Sciatic nerve (tissue), 2 donors: ENCODE measurements at regions not wholly inside any gene's neighbourhood (a gene's known extent, or its start where the extent isn't known, plus 50 kb on each side); places are given as distances from the start of the nearest gene placed in this dataset.

Source experiments
- ATAC-seq: fragments of 200-7000 bp; cut with Tn5 transposase; one replicate; pipeline ENCODE4 v1.9.1; 2020; ENCODE audit warnings: mild to moderate bottlenecking, moderate library complexity
- DNase-seq: peaks from one replicate; pipeline ENCODE4 v3.0.0-alpha.2; 2020; ENCODE audit warnings: low spot score
- intact Hi-C: fragments of 100-400 bp; cut with DNase I; formaldehyde crosslinking; loops from one replicate; pipeline ENCODE4 v1.14.2; 2022
- donor health status: DM: no; HTN: no; CAD: no.
- donor health status: DM: no; HTN: no; CAD: no.

- intact Hi-C loops = no loop called here
- ATAC-seq = no peak
Observed at GRCh38 chr10:52437205-52437646, 123.1 kb downstream of the DKK1 start.

GRCh38 chr10:52438119-52438518 lies 124.0 kb downstream of the DKK1 start:
- ATAC-seq (no peak), DNase-seq (no peak)
- intact Hi-C loops = no loop called here

More at GRCh38 chr10:52437205-52437646, 123.1 kb downstream of the DKK1 start:
- no peak for DNase-seq

DNA sequence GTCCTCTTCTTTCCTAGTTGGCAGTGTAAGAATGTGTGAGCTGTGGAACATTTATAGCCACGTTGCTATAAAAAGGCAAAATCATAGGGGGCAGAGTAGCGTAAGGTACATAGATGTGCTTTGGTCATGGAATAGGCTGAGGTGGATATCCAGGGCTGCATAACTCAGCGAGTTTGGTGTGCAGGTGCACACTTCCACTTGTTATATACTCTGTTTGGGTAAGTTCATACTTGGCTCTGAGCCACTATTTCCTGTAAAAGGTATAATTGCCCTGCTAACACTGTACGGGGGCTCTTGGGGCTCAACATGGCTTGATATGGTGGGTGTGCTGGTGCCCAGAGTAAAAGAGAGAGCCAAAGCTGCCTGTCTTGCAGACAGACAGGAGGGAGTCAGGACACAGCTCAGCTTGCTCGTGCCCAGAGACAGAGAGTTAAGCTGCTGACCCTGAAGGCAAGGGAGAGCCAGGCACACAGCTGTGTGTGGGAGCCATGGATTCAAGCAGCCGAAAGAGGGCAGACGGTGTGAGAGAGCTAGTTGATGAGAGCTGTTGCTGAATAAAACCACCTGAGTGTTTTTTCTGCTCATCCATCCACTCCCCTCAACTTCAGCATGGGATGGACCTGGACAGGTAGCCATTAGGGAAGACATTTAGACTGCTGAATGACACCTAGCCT lies 126.7 kb downstream of the DKK1 start:
- ATAC-seq = no peak

DNA sequence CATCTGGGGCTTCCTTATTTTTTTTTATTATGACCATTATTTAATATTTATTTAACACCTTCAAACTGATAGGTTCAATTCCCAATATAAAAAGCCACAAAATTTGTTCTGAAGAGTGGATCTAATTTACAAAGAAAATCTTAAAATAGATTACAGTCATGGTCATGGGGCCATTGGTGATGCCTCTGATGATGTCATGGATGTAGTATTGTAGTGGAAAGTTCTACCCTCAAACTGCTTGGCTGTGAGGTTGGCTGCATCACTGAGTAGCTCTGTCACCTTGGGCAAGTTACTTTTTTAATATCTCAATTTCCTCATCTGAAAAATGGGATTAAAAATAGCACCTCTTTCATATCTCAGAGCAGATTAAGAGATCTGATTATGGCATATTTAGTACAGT lies 128.5 kb downstream of the DKK1 start:
- peak; percentile 44 for ATAC-seq
- intact Hi-C loops = no loop called here
- DNase-seq = no peak

More for the DNA sequence above, 126.7 kb downstream of the DKK1 start:
- no peak for DNase-seq
- intact Hi-C loops = no loop called here

- ATAC-seq = peak; percentile 56
Observed at GRCh38 chr10:52443419-52444388, 129.6 kb downstream of the DKK1 start.

DNA sequence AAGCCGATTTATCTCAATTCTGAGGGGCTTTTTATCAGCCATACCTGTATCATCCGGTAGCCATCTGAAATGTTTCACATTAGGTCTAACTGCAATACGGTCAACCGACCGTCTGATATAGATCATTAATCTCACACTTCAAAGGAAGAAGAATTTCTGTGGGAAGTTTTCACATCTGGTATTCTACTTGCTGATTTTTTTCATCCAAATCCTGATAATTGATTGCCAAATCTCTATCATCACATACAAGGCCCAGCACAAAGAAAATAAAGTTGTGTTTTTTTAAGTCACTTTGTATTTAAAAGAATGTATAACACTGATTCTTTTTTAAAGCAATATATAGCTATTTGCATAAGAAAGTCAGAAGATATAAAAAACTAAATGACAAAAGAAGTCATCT lies 132.3 kb downstream of the DKK1 start:
- intact Hi-C loops = no loop called here
- DNase-seq (no peak), ATAC-seq (no peak)

More at GRCh38 chr10:52443419-52444388, 129.6 kb downstream of the DKK1 start:
- DNase-seq = no peak
- intact Hi-C loops = no loop called here

- no peak for DNase-seq
- no peak for ATAC-seq
- intact Hi-C loops = no loop called here
Observed at GRCh38 chr10:52447931-52448353, 133.9 kb downstream of the DKK1 start.

- intact Hi-C loops = no loop called here
Observed at GRCh38 chr10:52450762-52451291, 136.7 kb downstream of the DKK1 start.

DNA sequence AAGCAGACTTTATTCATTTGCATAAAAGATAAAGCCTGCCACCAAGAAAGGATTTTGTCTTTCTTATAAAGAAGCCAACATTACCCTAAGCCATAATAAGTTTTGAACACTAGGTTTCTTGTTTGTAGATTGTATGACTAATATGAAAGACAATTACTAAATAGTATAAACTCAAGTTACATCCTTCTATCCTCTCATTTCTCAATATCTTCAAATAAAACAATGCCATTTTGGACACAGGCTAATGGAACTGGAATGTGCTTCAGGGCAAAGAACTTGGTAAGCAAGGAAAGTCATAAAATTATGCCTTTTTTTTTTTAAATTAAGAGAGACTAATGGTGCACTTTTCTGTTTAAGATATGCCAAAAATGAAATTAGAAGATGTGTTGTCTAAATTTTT lies 137.7 kb downstream of the DKK1 start:
- ATAC-seq (no peak), DNase-seq (no peak)
- intact Hi-C loops = no loop called here

More at GRCh38 chr10:52450762-52451291, 136.7 kb downstream of the DKK1 start:
- ATAC-seq (no peak), DNase-seq (no peak)

- intact Hi-C loops = no loop called here
- ATAC-seq (no peak), DNase-seq (no peak)
Observed at GRCh38 chr10:52452600-52453493, 138.8 kb downstream of the DKK1 start.

- ATAC-seq = no peak
Observed at GRCh38 chr10:52453501-52453900, 139.4 kb downstream of the DKK1 start.

DNA sequence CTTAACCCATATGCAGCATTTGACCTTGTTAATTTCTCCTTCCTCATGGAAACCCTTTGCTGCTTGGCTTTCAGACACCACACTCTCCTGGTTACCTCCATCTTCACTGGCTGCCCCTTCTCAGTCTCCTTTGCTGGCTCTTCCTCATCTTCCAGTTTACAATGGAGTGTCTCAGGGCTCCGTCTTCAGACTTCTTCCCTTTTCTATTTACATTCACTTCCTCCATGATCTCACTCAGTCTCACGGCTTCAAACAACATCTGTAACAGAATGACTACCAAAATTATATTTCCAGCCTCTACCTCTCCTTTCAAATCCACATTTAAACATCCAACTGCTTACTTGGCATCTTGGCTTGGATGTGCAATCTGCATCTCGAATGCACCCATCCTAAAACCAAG lies 140.4 kb downstream of the DKK1 start:
- no peak for DNase-seq
- intact Hi-C loops = no loop called here
- ATAC-seq = no peak

More at GRCh38 chr10:52453501-52453900, 139.4 kb downstream of the DKK1 start:
- no peak for DNase-seq
- intact Hi-C loops = no loop called here

DNA sequence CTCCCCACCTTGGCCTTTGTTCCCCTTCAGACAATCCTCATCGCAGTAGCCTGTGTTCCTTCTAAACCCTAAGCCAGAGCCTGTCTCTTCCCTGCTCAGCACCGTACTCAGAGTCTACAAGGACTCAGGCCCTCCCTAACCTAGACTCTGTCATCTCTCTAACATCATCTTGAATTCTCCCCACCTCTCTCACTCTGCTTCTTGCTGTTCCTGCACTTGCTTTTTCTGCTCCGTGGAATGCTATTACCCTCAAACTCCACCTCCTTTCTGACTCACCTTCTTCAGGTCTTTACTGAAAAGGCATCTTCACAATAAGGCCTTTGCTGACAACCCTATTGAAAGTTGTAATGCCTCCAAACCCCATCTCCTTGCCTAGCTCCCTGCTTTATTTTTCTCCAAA lies 141.0 kb downstream of the DKK1 start:
- intact Hi-C loops = no loop called here
- DNase-seq (no peak), ATAC-seq (no peak)

GRCh38 chr10:52459097-52459496 lies 145.0 kb downstream of the DKK1 start:
- intact Hi-C loops = no loop called here
- DNase-seq = no peak
- ATAC-seq = no peak

DNA sequence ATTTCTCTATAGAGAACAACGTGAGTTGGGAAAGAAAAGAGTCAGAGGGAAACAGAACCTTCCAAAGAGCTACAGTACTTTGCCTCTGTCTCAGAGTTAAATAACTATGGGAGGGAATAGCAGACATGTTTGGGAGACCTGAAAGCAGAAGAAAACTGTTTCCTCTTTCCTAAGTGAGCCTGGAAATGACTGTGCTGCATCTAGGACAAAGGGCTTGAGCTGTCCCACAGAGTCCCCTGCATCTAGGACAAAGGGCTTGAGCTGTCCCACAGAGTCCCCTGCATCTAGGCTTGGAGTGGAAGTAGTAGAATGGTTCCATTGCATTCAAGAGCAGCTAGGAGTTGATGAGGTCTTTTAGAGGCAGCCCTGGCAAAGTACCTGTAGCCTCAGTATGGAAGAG lies 149.7 kb downstream of the DKK1 start:
- intact Hi-C loops = no loop called here
- ATAC-seq = no peak
- no peak for DNase-seq

DNA sequence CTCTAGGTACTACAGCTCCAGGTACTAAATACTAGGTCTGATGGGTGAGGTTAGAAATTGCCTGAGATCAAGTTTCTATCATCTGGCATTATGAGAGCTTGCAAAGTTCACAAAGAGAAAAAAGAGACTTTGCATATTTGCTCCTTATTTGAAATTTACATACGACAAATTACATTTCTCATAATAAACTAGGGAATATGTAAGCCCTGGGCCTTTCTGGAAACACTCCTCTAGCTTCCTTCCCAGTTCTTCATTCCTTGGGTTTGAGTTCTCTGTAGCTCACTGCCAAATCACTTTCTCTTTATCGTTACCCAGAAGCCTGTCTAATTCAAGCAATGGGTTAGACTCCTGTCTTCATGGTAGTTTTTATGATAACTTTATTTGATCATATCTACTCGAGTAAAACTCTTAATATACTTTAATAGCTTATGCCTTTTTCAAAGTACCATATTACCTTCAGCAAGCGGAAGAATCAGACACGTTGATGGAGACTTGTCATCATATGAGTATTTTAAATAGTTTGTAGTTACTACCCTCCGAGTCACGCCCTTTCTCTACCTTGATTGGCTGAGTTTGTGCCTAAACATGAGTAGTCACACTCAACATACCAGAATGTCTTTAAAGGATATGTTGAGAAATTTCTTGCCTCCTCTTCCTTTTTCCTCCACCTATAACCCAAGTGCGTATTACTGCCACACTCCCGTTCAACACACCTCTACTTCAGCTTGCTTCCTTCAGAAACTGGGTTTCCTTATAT lies 150.5 kb downstream of the DKK1 start:
- DNase-seq (no peak), ATAC-seq (no peak)
- intact Hi-C loops = no loop called here

DNA sequence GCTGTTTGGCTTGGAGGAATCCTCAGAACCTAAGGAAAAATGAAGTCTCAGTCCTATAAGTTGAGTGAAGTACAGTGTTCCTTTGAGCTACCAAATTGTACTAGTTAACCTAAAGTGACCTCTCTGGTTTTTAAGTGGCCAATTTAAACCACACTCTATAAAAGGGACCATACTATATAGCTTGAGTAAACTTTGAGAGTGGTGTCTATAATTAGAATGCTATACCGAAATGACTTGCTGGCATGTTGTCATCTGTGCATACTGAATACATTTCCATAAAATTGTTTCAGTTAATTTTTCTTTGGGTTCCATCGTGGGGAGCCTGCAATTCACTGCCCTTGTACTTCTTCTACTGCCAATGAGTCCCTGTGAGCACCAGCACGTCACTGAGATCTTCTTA lies 151.1 kb downstream of the DKK1 start:
- ATAC-seq (no peak), DNase-seq (no peak)
- intact Hi-C loops = no loop called here

- ATAC-seq (no peak), DNase-seq (no peak)
- intact Hi-C loops = no loop called here
Observed at GRCh38 chr10:52466464-52466863, 152.4 kb downstream of the DKK1 start.
